ENCODE measurements at regions not wholly inside any gene's neighbourhood (a gene's known extent, or its start where the extent isn't known, plus 50 kb on each side); places are given as distances from the start of the nearest gene placed in this dataset.

DNA sequence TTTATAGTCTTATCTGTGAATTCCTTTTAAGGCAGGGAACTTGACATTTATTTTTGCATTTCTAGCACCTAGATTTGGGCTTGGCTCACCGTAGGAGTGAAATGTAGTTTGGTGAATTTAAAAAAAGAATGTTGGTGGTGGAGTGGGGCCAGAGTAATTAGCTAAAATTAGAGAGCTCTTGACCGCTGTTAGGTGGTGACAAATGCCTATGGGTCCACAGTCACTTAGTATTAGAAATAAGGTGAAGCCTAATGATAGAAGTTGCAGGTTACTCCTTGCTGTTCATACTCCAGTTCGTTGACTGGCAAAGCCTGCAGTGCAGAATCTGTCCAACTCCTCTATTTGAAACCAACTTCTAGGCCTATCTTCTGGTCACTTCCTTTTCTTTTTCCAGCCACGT is 318.8 kb upstream of the NRIP1 start:
- no peak for TF ChIP-seq POLR2A (IDR thresholded peaks at IDR 0.05)
- TF ChIP-seq, protein P1, sequence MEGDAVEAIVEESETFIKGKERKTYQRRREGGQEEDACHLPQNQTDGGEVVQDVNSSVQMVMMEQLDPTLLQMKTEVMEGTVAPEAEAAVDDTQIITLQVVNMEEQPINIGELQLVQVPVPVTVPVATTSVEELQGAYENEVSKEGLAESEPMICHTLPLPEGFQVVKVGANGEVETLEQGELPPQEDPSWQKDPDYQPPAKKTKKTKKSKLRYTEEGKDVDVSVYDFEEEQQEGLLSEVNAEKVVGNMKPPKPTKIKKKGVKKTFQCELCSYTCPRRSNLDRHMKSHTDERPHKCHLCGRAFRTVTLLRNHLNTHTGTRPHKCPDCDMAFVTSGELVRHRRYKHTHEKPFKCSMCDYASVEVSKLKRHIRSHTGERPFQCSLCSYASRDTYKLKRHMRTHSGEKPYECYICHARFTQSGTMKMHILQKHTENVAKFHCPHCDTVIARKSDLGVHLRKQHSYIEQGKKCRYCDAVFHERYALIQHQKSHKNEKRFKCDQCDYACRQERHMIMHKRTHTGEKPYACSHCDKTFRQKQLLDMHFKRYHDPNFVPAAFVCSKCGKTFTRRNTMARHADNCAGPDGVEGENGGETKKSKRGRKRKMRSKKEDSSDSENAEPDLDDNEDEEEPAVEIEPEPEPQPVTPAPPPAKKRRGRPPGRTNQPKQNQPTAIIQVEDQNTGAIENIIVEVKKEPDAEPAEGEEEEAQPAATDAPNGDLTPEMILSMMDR (IDR thresholded peaks at IDR 0.05): no peak
- Histone ChIP-seq H3K36me3 (no peaks in the 10 kb centered on the region), H3K27me3 (no peaks in the 10 kb centered on the region), H3K4me3 (no peak overlapping the region), H3K27ac (no peak overlapping the region), H3K9me3 (peaks cover 0 to 12% (median 0%) of the 10 kb centered on the region in 12 donors), H3K4me1 (no peaks in the 10 kb centered on the region)
- 38 to 51% (median 42%) methylated on average over 4 of the region's 4 CpGs for WGBS, 4 donors
- intact Hi-C loops (cut with DNase I): no loop called here
- DNase-seq (no peak), ATAC-seq (peak in 1 of 4 donors; percentile 59)

DNA sequence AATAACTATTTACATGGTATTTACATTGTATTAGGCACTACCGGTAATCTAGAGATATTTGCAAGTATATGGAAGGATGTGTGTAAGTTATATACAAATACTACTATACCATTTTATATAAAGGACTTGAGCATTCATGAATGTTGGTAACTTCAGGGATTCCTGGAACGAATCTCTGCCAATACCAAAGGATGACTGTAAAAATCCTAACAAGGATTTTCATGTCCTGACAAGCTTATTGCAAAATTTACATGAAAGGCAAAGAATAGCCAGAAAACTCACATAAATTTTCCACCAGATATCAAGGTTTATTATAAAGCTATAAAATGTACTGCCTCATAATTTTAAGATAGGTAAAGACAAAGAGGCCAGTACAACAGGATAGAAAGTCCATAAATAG is 325.2 kb upstream of the NRIP1 start:
- WGBS, 4 donors: 86 to 92% (median 88%) methylated on average over 2 of the region's 2 CpGs
- peaks cover 0 to 7% (median 0%) of the 10 kb centered on the region in 12 donors for H3K9me3 ChIP-seq
- no peak overlapping the region for H3K4me3 ChIP-seq
- DNase-seq (no peak), ATAC-seq (no peak)
- H3K27ac ChIP-seq: no peak overlapping the region
- H3K27me3 ChIP-seq: no peaks in the 10 kb centered on the region
- intact Hi-C loops (cut with DNase I): no loop called here
- H3K4me1 ChIP-seq: no peaks in the 10 kb centered on the region
- H3K36me3 ChIP-seq: no peaks in the 10 kb centered on the region
- TF ChIP-seq, protein P1 (IDR thresholded peaks at IDR 0.05): no peak

DNA sequence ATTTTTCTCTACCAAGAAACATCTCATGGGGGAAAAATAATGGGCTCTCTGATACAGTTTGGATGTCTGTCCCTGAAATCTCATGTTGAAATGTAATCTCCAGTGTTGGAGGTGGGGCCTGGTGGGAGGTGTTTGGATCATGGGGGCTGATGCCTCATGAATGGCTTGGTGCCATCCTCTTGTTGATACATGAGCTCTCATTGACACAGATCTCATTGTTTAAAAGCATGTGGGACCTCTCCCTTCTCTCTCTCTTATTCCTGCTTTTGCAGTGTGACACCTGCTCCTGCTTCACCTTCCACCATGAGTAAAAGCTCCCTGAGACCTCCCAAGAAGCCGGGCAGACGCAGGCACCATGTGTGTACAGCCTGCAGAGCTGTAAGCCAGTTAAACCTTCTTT is 332.5 kb upstream of the NRIP1 start:
- TF ChIP-seq, protein P1 (IDR thresholded peaks at IDR 0.05): no peak
- no peak for TF ChIP-seq POLR2A (IDR thresholded peaks at IDR 0.05)
- WGBS, 4 donors: 93 to 96% (median 95%) methylated on average over 2 of the region's 2 CpGs
- intact Hi-C loops (cut with DNase I): no loop called here
- no peak for ATAC-seq
- DNase-seq: no peak
- Histone ChIP-seq H3K27ac (no peak overlapping the region), H3K9me3 (peaks cover 0 to 5% (median 0%) of the 10 kb centered on the region in 12 donors), H3K4me3 (no peak overlapping the region), H3K27me3 (no peaks in the 10 kb centered on the region), H3K4me1 (no peaks in the 10 kb centered on the region), H3K36me3 (no peaks in the 10 kb centered on the region)

DNA sequence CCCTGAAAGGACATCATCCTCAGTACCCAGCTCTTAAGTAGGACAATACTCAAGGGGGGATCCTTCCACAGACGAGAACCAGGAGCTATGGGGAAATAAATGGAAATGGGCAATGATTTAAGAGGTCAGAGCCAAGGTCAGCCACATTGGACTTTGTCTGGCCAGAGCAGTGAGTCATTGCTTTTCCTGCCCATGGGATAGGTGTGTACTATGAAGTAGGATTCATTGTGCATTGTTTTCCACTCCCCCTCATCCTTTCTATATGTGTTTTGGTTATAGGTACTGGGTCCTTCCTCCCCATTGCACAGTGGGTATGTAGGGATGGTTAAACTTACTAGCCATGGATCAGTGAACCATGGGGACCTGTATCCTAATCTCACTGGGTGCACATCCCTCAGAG is 328.9 kb upstream of the USP25 start:
- no peaks in the 10 kb centered on the region for H3K4me1 ChIP-seq
- 50 to 58% (median 55%) methylated on average over 1 of the region's 1 CpG for WGBS, 4 donors
- DNase-seq (no peak), ATAC-seq (no peak)
- no peaks in the 10 kb centered on the region for H3K27me3 ChIP-seq
- no peak overlapping the region for H3K27ac ChIP-seq
- intact Hi-C loops (cut with DNase I): loop anchor here in 1 of 10 donors (10.0 kb wide), 1 partner anchor 64 kb away; no protein-coding TSS in a partner anchor
- H3K9me3 ChIP-seq: peaks cover 0 to 11% (median 0%) of the 10 kb centered on the region in 12 donors
- H3K4me3 ChIP-seq: no peak overlapping the region
- no peaks in the 10 kb centered on the region for H3K36me3 ChIP-seq
- no peak for TF ChIP-seq POLR2A (IDR thresholded peaks at IDR 0.05)
- TF ChIP-seq, protein P1 (IDR thresholded peaks at IDR 0.05): no peak

All from heart left ventricle (tissue), 16 donors.